ENCODE measurements at regions not wholly inside any gene's neighbourhood (a gene's known extent, or its start where the extent isn't known, plus 50 kb on each side); places are given as distances from the start of the nearest gene placed in this dataset.

- no peak for TF ChIP-seq CTCF (IDR thresholded peaks at IDR 0.05; ENCODE audit: low read length)
- TF ChIP-seq EZH2 (IDR thresholded peaks at IDR 0.05; ENCODE audit: borderline replicate concordance, low read length), result no peak
These were observed 143.2 kb upstream of the ITGA6 start for GRCh38 chr2:172284209-172284608.

Data from OCI-LY1 (cell line).